ENCODE measurements at regions not wholly inside any gene's neighbourhood (a gene's known extent, or its start where the extent isn't known, plus 50 kb on each side); places are given as distances from the start of the nearest gene placed in this dataset.

- TF ChIP-seq CTCF (IDR thresholded peaks at IDR 0.05; ENCODE audit: low read depth, low read length), result no peak
- Histone ChIP-seq H3K4me3 (ENCODE audit: low read depth, low read length) (no peak overlapping the region), H3K4me1 (no peaks in the 10 kb centered on the region), H3K36me3 (no peaks in the 10 kb centered on the region), H3K9me3 (no peaks in the 10 kb centered on the region; the same call in 1 of the 2 replicates), H3K27me3 (no peaks in the 10 kb centered on the region)
- DNase-seq, result no peak
Measured at GRCh38 chr4:38606587-38606905, 57.5 kb upstream of the KLF3 start.

GRCh38 chr4:38609614-38610013, 54.4 kb upstream of the KLF3 start:
- no peak for DNase-seq
- TF ChIP-seq CTCF (IDR thresholded peaks at IDR 0.05; ENCODE audit: low read depth, low read length), result no peak

GRCh38 chr4:38610521-38610920, 53.5 kb upstream of the KLF3 start:
- Histone ChIP-seq H3K9me3 (no peaks in the 10 kb centered on the region; the same call in 1 of the 2 replicates), H3K4me3 (ENCODE audit: low read depth, low read length) (no peak overlapping the region), H3K27me3 (no peaks in the 10 kb centered on the region), H3K36me3 (no peaks in the 10 kb centered on the region), H3K4me1 (no peaks in the 10 kb centered on the region)
- DNase-seq, result no peak
- TF ChIP-seq CTCF (IDR thresholded peaks at IDR 0.05; ENCODE audit: low read depth, low read length), result no peak

More at GRCh38 chr4:38609614-38610013, 54.4 kb upstream of the KLF3 start:
- Histone ChIP-seq H3K27me3 (no peaks in the 10 kb centered on the region), H3K36me3 (no peaks in the 10 kb centered on the region), H3K4me3 (ENCODE audit: low read depth, low read length) (no peak overlapping the region), H3K9me3 (no peaks in the 10 kb centered on the region; the same call in 1 of the 2 replicates), H3K4me1 (no peaks in the 10 kb centered on the region)

- Histone ChIP-seq H3K27me3 (no peaks in the 10 kb centered on the region), H3K4me1 (no peaks in the 10 kb centered on the region), H3K36me3 (no peaks in the 10 kb centered on the region), H3K4me3 (ENCODE audit: low read depth, low read length) (no peak overlapping the region), H3K9me3 (no peaks in the 10 kb centered on the region; the same call in 1 of the 2 replicates)
- TF ChIP-seq CTCF (IDR thresholded peaks at IDR 0.05; ENCODE audit: low read depth, low read length), result no peak
- DNase-seq, result no peak
Measured at GRCh38 chr4:38610966-38611431, 53.0 kb upstream of the KLF3 start.

GRCh38 chr4:38611676-38612075, 52.3 kb upstream of the KLF3 start:
- Histone ChIP-seq H3K36me3 (no peaks in the 10 kb centered on the region), H3K4me3 (ENCODE audit: low read depth, low read length) (no peak overlapping the region), H3K27me3 (no peaks in the 10 kb centered on the region), H3K9me3 (no peaks in the 10 kb centered on the region; the same call in 1 of the 2 replicates), H3K4me1 (no peaks in the 10 kb centered on the region)
- TF ChIP-seq CTCF (IDR thresholded peaks at IDR 0.05; ENCODE audit: low read depth, low read length), result no peak
- DNase-seq, result no peak

- H3K4me1 ChIP-seq, result no peaks in the 10 kb centered on the region
- no peak for TF ChIP-seq CTCF (IDR thresholded peaks at IDR 0.05; ENCODE audit: low read depth, low read length)
- no peak overlapping the region for H3K4me3 ChIP-seq (ENCODE audit: low read depth, low read length)
- no peaks in the 10 kb centered on the region for H3K27me3 ChIP-seq
- H3K9me3 ChIP-seq, result no peaks in the 10 kb centered on the region; the same call in 1 of the 2 replicates
- no peaks in the 10 kb centered on the region for H3K36me3 ChIP-seq
- no peak for DNase-seq
Measured at GRCh38 chr4:38612646-38613414, 51.2 kb upstream of the KLF3 start.
